ENCODE measurements at regions not wholly inside any gene's neighbourhood (a gene's known extent, or its start where the extent isn't known, plus 50 kb on each side); places are given as distances from the start of the nearest gene placed in this dataset.

GRCh38 chr14:95034788-95035187 lies 122.5 kb downstream of the DICER1 start:
- DNase-seq = no peak

DNA sequence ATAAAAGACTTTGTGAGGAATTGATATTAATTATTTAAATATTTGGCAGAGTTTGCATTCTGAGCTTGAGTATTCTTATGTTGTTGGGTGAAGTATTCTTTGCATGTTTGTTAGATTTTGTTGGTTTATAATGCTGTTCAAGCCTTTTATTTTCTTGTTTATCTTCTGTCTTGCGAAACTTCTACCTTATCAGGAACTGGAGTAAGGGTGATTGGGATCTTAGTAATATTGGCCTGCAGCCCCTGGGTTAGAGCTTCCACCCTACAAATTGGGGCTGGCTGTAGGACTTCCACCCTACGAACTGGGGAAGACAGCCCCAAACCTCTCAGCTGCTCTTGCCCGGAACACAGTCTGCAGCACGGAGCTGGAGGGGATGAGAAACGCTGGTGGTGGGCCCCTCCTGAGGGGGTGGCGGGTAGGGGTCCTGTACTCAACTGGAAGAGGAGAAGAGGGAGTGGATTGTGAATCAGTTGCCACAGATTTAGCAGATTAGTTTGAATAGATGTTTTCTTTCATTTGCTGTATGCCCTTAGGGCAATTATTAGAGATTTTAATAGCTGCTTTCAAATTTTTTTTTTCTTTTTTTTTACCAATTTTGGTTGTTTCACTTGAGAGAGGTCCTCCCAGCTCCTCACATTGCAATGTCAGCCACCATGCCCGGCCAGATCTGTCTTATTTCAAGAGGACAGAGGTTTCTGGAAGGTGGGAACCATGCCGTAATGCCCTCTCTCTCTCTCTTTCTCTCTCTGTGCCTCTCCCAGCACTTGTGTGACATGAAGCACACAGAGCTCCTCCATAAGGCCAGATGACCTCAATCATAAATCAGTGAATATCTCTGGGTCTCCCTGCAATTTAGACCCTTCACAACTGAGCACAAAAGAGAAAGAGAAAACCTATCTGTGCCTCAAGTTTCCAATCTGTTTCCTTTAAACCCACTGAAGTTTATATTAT lies 123.4 kb downstream of the DICER1 start:
- DNase-seq = no peak

GRCh38 chr14:95033031-95033430 lies 124.3 kb downstream of the DICER1 start:
- no peak for DNase-seq

- no peak for DNase-seq
Observed at GRCh38 chr14:95026851-95027463, 130.4 kb downstream of the DICER1 start.

- no peak for DNase-seq
Observed at GRCh38 chr14:95025941-95026340, 131.4 kb downstream of the DICER1 start.

DNA sequence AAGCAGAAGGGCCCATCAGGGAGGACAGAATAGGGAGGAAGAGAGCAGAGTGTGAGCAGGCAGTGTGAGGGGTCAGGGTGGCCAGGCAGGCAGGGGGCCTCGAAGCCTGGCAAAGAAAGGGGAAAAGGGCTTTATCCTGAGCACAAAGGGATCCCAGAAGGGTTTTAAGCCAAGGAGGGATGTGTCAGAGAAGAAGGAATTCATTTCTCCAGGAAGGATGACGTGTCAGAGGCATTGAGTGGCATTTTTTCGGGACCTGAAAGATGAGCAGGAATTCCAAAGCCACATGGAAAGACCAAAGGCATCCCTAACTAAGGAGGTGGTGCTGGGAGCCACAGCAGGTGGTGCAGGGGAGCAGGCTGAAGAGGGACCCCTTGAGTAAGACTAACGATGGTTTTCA lies 132.1 kb downstream of the DICER1 start:
- no peak for DNase-seq

DNA sequence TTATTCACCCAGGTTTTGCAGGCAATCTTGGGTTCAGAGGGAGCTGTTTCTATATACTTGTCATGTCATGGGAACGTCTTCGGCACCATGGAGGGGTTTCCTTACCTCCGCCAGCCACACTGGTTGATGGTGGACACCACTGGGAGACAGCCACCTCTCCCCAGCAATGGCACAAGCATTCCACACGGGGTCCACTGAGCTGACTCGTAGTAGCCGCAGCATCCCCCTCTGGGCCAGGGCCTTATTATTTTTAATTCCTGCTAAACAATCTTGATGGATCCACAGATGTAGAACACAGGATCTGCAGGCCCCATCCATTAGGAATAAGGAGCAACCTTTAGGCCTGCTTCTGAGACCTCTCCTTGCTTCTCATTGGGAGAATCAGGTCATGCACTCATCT lies 132.9 kb downstream of the DICER1 start:
- DNase-seq = no peak

GRCh38 chr14:95023886-95024285 lies 133.4 kb downstream of the DICER1 start:
- DNase-seq = no peak

GRCh38 chr14:95023115-95023514 lies 134.2 kb downstream of the DICER1 start:
- DNase-seq = no peak

DNA sequence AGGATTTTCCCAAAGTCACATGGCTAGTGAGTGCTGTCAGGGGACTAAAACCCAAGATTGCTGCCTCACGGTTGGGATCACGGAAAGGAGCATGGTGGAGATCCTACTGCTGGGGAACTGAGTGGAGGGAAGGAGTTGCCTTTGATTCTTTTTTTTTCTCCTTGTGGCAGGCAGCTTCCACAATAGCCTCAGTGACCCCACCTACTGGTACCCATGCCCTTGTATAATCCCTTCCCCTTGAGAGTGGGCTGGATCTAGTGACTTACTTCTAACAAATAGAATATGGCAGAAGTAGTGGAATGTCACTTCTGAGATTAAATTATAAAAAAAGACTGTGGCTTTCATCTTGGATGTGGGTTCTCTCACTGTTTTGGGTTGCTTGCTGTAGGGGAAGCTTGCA lies 135.7 kb downstream of the DICER1 start:
- DNase-seq = no peak

DNA sequence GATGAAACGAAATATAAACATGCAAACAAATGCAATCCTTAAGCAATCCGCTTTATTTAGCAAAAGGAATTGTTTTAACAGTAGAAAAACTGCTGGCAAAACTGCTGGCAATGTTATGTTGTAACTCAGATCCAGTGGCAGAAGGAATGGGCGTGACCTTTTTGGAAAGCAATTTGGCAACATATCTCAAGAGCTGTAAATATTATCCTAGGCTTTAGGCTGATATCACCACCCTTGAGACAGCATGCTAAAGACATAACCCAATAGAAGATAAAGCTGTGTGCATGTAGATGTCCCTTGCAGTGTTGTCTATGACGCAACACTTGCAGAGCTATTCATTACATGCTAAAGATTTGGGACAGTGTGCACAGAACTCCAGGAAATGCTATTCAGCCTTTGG lies 138.5 kb downstream of the DICER1 start:
- DNase-seq = no peak

DNA sequence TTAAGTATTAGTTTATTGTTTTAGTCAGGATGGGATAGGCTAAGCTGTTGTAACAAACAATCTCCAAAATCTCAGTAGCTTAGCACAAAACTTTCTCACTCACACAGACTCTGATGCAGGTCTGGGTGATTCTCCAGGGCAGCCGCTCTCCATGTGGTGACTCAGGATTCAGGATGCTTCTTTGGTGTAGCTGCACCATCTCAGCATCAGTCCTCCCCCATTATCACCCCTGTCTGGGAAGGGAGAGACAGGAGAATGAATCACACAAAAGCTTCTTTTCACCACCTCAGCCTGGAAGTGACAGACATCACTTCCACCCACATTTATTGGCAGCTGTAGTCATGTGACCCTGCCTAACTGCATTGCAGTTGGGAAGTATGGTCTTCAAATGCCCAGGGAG lies 142.3 kb downstream of the DICER1 start:
- no peak for DNase-seq

DNA sequence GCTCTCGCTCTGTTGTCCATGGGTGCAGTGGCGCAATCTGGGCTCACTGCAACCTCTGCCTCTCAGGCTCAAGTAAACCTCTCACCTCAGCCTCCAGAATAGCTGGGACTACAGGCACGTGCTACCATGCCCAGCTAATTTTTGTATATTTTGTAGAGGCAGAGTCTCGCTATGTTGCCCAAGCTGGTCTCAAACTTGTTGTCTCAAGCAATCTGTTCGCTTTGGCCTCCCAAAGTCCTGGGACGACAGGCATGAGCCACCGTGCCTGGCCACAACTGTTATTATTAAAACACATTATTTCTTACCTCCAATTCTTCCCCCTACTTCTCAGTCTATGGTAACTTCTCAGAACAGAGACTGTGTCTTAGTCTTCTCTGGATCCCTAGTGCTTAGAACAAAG lies 143.3 kb downstream of the DICER1 start:
- DNase-seq = no peak

DNA sequence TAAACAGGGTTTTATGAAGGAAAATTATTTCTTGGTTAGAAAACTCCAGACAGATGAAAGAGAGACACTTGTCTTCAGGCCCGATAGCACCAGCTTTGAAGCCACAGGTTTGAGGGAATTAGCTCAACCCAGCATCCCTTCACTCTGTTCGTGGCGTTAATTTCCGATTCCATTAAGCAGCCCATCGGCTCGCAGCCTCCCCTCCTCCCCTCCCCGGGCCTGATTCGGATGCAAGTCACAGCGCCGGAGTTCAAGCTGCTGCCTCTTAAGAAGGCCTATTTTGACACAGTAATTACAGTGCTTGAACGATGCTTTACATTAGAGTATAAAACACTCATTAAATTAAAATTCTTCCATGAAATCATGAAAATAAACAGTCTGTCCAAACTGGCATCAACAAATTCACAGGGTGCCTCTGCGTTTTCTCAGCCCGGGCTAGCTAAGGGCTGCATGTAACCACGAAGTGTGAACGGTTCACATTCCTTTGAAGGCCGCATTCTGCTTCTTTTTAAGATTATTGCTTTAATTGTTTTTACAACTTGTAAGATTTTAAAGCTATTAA lies 145.8 kb downstream of the DICER1 start:
- no peak for DNase-seq

- DNase-seq = no peak
Observed at GRCh38 chr14:95008445-95009217, 148.7 kb downstream of the DICER1 start.

DNA sequence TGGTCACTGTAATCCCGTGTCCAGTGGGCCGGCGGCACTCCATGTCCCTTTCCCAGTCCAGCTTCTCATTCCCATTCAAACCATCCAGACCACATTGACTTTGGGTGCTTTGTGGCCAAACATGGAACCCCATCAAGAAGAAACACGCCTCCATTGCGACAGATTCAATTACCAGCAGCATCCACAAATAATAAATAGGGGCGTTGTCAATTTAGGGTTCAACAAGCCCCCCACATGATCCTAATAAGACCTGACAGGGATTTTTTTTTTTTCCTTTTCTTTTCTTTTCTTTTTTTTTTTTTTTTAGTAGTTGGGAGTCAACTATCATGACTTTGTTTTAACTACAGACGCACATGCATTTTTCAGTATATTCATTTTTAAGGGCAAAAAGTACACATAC lies 149.4 kb downstream of the DICER1 start:
- no peak for DNase-seq

- DNase-seq = no peak
Observed at GRCh38 chr14:95006479-95006878, 150.8 kb downstream of the DICER1 start.

GRCh38 chr14:95006051-95006450 lies 151.3 kb downstream of the DICER1 start:
- no peak for DNase-seq

- no peak for DNase-seq
Observed at GRCh38 chr14:95003099-95003960, 154.0 kb downstream of the DICER1 start.

- DNase-seq = no peak
Observed at GRCh38 chr14:94998685-94999084, 158.6 kb downstream of the DICER1 start.

GRCh38 chr14:94998110-94998509 lies 159.2 kb downstream of the DICER1 start:
- DNase-seq = no peak

- DNase-seq = no peak
Observed at GRCh38 chr14:94995551-94995950, 161.8 kb downstream of the DICER1 start.

All from MV-4-11 (cell line).